ENCODE measurements at regions not wholly inside any gene's neighbourhood (a gene's known extent, or its start where the extent isn't known, plus 50 kb on each side); places are given as distances from the start of the nearest gene placed in this dataset.
"Not testable (repeated sequence)": the region's sequence is repeated elsewhere in the genome, so short reads cannot be mapped to it uniquely, and the experiment has no call there.

GRCh38 chr9:102479191-102479590 is 515.9 kb upstream of the CYLC2 start:
- TF ChIP-seq CTCF (IDR thresholded peaks at IDR 0.05; ENCODE audit: unreplicated experiment): no peak
- no peak overlapping the region for H3K4me3 Mint-ChIP-seq (ENCODE audit: low read depth)
- H3K4me1 Mint-ChIP-seq (ENCODE audit: low read depth): peaks cover 3% of the 10 kb centered on the region
- H3K36me3 Mint-ChIP-seq (ENCODE audit: insufficient read depth): no peaks in the 10 kb centered on the region
- DNase-seq (ENCODE audit: low spot score, unreplicated experiment): no peak
- H3K9me3 Mint-ChIP-seq (ENCODE audit: low read depth): no peaks in the 10 kb centered on the region
- no peak overlapping the region for H3K27ac Mint-ChIP-seq
- H3K27me3 Mint-ChIP-seq: no peaks in the 10 kb centered on the region

GRCh38 chr9:102474357-102474756 is 520.8 kb upstream of the CYLC2 start:
- Mint-ChIP-seq H3K9me3 (ENCODE audit: low read depth) (no peaks in the 10 kb centered on the region), H3K27ac (no peak overlapping the region), H3K36me3 (ENCODE audit: insufficient read depth) (no peaks in the 10 kb centered on the region), H3K27me3 (no peaks in the 10 kb centered on the region), H3K4me1 (ENCODE audit: low read depth) (no peaks in the 10 kb centered on the region), H3K4me3 (ENCODE audit: low read depth) (no peak overlapping the region)
- no peak for DNase-seq (ENCODE audit: low spot score, unreplicated experiment)
- TF ChIP-seq CTCF (IDR thresholded peaks at IDR 0.05; ENCODE audit: unreplicated experiment): no peak

GRCh38 chr9:102469430-102469829 is 525.7 kb upstream of the CYLC2 start:
- not testable (repeated sequence) for H3K27ac Mint-ChIP-seq; H3K4me3 Mint-ChIP-seq (ENCODE audit: low read depth); H3K36me3 Mint-ChIP-seq (ENCODE audit: insufficient read depth); H3K4me1 Mint-ChIP-seq (ENCODE audit: low read depth); DNase-seq (ENCODE audit: low spot score, unreplicated experiment); H3K27me3 Mint-ChIP-seq
- H3K9me3 Mint-ChIP-seq (ENCODE audit: low read depth): peaks cover 11% of the 10 kb centered on the region

- Mint-ChIP-seq H3K36me3 (ENCODE audit: insufficient read depth) (no peaks in the 10 kb centered on the region), H3K4me3 (ENCODE audit: low read depth) (no peak overlapping the region), H3K9me3 (ENCODE audit: low read depth) (peaks cover 8% of the 10 kb centered on the region), H3K4me1 (ENCODE audit: low read depth) (peaks cover 1% of the 10 kb centered on the region), H3K27ac (no peak overlapping the region), H3K27me3 (no peaks in the 10 kb centered on the region)
- no peak for DNase-seq (ENCODE audit: low spot score, unreplicated experiment)
- no peak for TF ChIP-seq CTCF (IDR thresholded peaks at IDR 0.05; ENCODE audit: unreplicated experiment)
Observed at GRCh38 chr9:102461156-102461819, 533.8 kb upstream of the CYLC2 start.

- H3K27ac Mint-ChIP-seq: no peak overlapping the region
- peaks cover 1% of the 10 kb centered on the region for H3K4me1 Mint-ChIP-seq (ENCODE audit: low read depth)
- no peak for DNase-seq (ENCODE audit: low spot score, unreplicated experiment)
- no peak overlapping the region for H3K4me3 Mint-ChIP-seq (ENCODE audit: low read depth)
- H3K27me3 Mint-ChIP-seq: no peaks in the 10 kb centered on the region
- TF ChIP-seq CTCF (IDR thresholded peaks at IDR 0.05; ENCODE audit: unreplicated experiment): no peak
- H3K9me3 Mint-ChIP-seq (ENCODE audit: low read depth): no peaks in the 10 kb centered on the region
- H3K36me3 Mint-ChIP-seq (ENCODE audit: insufficient read depth): no peaks in the 10 kb centered on the region
Observed at GRCh38 chr9:102459828-102460227, 535.3 kb upstream of the CYLC2 start.

- no peak overlapping the region for H3K4me3 Mint-ChIP-seq (ENCODE audit: low read depth)
- DNase-seq (ENCODE audit: low spot score, unreplicated experiment): no peak
- H3K27ac Mint-ChIP-seq: no peak overlapping the region
- no peaks in the 10 kb centered on the region for H3K9me3 Mint-ChIP-seq (ENCODE audit: low read depth)
- no peaks in the 10 kb centered on the region for H3K27me3 Mint-ChIP-seq
- H3K36me3 Mint-ChIP-seq (ENCODE audit: insufficient read depth): no peaks in the 10 kb centered on the region
- no peak for TF ChIP-seq CTCF (IDR thresholded peaks at IDR 0.05; ENCODE audit: unreplicated experiment)
- H3K4me1 Mint-ChIP-seq (ENCODE audit: low read depth): no peaks in the 10 kb centered on the region
Observed at GRCh38 chr9:102456562-102456961, 538.6 kb upstream of the CYLC2 start.
